ENCODE measurements at regions not wholly inside any gene's neighbourhood (a gene's known extent, or its start where the extent isn't known, plus 50 kb on each side); places are given as distances from the start of the nearest gene placed in this dataset.

DNA sequence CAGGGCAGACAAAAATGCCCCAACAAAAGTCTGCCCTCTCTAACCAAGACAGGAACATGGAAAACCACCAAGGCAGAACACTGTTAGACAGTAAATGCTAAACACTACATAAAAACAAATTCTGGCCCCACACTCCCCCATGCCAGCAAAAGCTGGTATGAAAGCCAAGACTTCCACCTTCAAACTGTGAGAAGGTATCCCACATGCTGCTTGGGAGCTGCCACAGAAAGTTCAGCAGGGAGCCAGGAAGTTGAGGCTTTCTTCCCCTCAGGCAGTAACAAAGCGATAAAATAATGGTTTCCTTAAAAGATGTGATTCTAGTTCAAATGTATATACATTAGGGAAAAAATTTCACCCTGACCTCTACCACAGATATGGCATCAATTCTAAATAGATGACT is 770.4 kb upstream of the NDST4 start:
- Histone ChIP-seq H3K9me2 (replicated peaks; ENCODE audit: insufficient read depth) (no peaks in the 10 kb centered on the region), H2AFZ (no peak overlapping the region), H3K79me2 (no peaks in the 10 kb centered on the region), H3K4me3 (no peak overlapping the region), H3K27me3 (no peaks in the 10 kb centered on the region), H3K4me2 (no peak overlapping the region), H3K36me3 (replicated peaks; ENCODE audit: insufficient read depth, low read depth) (no peaks in the 10 kb centered on the region), H4K20me1 (ENCODE audit: insufficient read depth, poor library complexity, severe bottlenecking) (no peaks in the 10 kb centered on the region), H3K4me1 (ENCODE audit: insufficient read depth) (no peaks in the 10 kb centered on the region), H3K27ac (no peak overlapping the region), H3K9me3 (ENCODE audit: low read depth) (no peaks in the 10 kb centered on the region)
- TF ChIP-seq, protein P1, sequence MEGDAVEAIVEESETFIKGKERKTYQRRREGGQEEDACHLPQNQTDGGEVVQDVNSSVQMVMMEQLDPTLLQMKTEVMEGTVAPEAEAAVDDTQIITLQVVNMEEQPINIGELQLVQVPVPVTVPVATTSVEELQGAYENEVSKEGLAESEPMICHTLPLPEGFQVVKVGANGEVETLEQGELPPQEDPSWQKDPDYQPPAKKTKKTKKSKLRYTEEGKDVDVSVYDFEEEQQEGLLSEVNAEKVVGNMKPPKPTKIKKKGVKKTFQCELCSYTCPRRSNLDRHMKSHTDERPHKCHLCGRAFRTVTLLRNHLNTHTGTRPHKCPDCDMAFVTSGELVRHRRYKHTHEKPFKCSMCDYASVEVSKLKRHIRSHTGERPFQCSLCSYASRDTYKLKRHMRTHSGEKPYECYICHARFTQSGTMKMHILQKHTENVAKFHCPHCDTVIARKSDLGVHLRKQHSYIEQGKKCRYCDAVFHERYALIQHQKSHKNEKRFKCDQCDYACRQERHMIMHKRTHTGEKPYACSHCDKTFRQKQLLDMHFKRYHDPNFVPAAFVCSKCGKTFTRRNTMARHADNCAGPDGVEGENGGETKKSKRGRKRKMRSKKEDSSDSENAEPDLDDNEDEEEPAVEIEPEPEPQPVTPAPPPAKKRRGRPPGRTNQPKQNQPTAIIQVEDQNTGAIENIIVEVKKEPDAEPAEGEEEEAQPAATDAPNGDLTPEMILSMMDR (IDR thresholded peaks at IDR 0.05; ENCODE audit: poor library complexity) = no peak
- TF ChIP-seq EZH2 (IDR thresholded peaks at IDR 0.05; ENCODE audit: borderline replicate concordance) = no peak
- TF ChIP-seq EZH2phosphoT487 (IDR thresholded peaks at IDR 0.05; ENCODE audit: low read depth, severe bottlenecking, unreplicated experiment) = no peak
- no peak for DNase-seq (ENCODE audit: low spot score)
- WGBS (ENCODE audit: low lambda C conversion rate, missing lambda C conversion rate) = 85% methylated on average over 1 of the region's 1 CpG

DNA sequence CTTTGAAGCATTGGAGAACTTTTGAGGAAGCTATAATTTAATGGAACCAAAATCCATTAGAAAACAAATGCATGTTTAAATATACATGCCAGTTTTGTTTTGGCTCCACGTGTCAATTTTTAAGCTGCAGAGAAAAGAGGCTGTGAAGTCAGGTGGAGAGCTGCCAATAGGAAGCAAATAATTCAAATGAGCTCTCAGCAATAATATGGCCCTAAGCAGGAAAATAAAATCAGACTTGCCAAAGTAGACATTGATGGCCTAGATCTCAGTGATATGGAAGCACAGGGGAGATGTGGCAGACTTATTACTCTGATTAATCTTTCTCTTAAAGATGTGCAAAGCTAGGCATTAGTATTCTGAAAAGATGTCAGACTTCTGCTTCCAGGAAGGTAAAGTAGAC is 769.8 kb upstream of the NDST4 start:
- no peaks in the 10 kb centered on the region for H3K36me3 ChIP-seq (replicated peaks; ENCODE audit: insufficient read depth, low read depth)
- no peak for DNase-seq (ENCODE audit: low spot score)
- H3K27me3 ChIP-seq = no peaks in the 10 kb centered on the region
- no peaks in the 10 kb centered on the region for H3K79me2 ChIP-seq
- no peaks in the 10 kb centered on the region for H4K20me1 ChIP-seq (ENCODE audit: insufficient read depth, poor library complexity, severe bottlenecking)
- H3K4me1 ChIP-seq (ENCODE audit: insufficient read depth) = no peaks in the 10 kb centered on the region
- no peak overlapping the region for H3K27ac ChIP-seq
- no peaks in the 10 kb centered on the region for H3K9me2 ChIP-seq (replicated peaks; ENCODE audit: insufficient read depth)
- no peak for TF ChIP-seq EZH2 (IDR thresholded peaks at IDR 0.05; ENCODE audit: borderline replicate concordance)
- TF ChIP-seq, protein P1 (IDR thresholded peaks at IDR 0.05; ENCODE audit: poor library complexity) = no peak
- no peak overlapping the region for H3K4me3 ChIP-seq
- WGBS (ENCODE audit: low lambda C conversion rate, missing lambda C conversion rate) = 76% methylated on average over 1 of the region's 1 CpG
- H3K4me2 ChIP-seq = no peak overlapping the region
- H3K9me3 ChIP-seq (ENCODE audit: low read depth) = no peaks in the 10 kb centered on the region
- no peak overlapping the region for H2AFZ ChIP-seq

DNA sequence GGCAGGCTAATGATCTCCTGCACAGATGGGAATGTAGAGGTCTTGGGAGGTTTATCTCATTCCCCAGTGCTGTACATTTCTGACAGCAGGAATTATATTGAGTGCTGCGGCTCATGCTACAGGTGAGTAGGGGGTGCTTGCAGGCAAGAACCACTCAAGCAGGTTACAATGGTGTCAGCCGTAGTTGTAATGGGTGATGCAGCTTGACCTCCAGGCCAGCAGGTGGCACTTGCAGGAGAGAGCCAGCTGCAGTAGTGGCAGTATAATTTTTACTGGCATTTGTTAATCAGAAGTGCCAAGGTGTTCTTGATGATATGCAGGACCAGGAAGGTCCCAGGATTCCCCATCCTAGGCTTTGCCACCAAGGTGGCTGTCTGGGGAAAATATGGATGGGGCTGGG is 759.6 kb upstream of the NDST4 start:
- Histone ChIP-seq H3K27me3 (no peaks in the 10 kb centered on the region), H3K4me1 (ENCODE audit: insufficient read depth) (no peaks in the 10 kb centered on the region), H3K4me2 (no peak overlapping the region), H3K9me3 (ENCODE audit: low read depth) (no peaks in the 10 kb centered on the region), H3K36me3 (replicated peaks; ENCODE audit: insufficient read depth, low read depth) (no peaks in the 10 kb centered on the region), H2AFZ (no peak overlapping the region), H4K20me1 (ENCODE audit: insufficient read depth, poor library complexity, severe bottlenecking) (no peaks in the 10 kb centered on the region), H3K27ac (no peak overlapping the region), H3K9me2 (replicated peaks; ENCODE audit: insufficient read depth) (no peaks in the 10 kb centered on the region), H3K79me2 (no peaks in the 10 kb centered on the region), H3K4me3 (no peak overlapping the region)
- TF ChIP-seq EZH2phosphoT487 (IDR thresholded peaks at IDR 0.05; ENCODE audit: low read depth, severe bottlenecking, unreplicated experiment) (no peak), EZH2 (IDR thresholded peaks at IDR 0.05; ENCODE audit: borderline replicate concordance) (no peak)
- TF ChIP-seq, protein P1 (IDR thresholded peaks at IDR 0.05; ENCODE audit: poor library complexity) = no peak
- DNase-seq (ENCODE audit: low spot score) = no peak
- 95% methylated on average over 2 of the region's 2 CpGs for WGBS (ENCODE audit: low lambda C conversion rate, missing lambda C conversion rate)

DNA sequence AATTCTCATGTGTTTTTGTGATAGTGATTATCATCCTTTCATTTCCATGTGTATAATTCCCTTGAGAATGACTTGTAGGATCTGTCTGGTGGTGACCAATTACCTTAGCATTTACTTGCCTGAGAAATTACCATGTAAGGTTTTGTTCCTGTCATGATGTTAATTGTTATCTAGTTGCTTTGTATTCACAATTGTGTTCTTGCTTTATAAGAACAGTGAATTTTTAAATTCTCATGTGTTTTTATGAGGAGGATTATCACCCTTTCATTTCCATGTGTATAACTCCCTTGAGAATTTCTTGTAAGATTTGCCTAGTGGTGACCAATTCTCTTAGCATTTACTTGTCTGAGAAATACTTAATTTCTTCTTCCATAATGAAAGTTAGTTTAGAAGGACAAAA is 758.2 kb upstream of the NDST4 start:
- no peak overlapping the region for H3K4me2 ChIP-seq
- no peak overlapping the region for H2AFZ ChIP-seq
- H3K4me1 ChIP-seq (ENCODE audit: insufficient read depth) = no peaks in the 10 kb centered on the region
- H3K36me3 ChIP-seq (replicated peaks; ENCODE audit: insufficient read depth, low read depth) = no peaks in the 10 kb centered on the region
- TF ChIP-seq EZH2 (IDR thresholded peaks at IDR 0.05; ENCODE audit: borderline replicate concordance) = no peak
- no peak for TF ChIP-seq EZH2phosphoT487 (IDR thresholded peaks at IDR 0.05; ENCODE audit: low read depth, severe bottlenecking, unreplicated experiment)
- TF ChIP-seq, protein P1 (IDR thresholded peaks at IDR 0.05; ENCODE audit: poor library complexity) = no peak
- H3K9me3 ChIP-seq (ENCODE audit: low read depth) = no peaks in the 10 kb centered on the region
- no peaks in the 10 kb centered on the region for H3K79me2 ChIP-seq
- H3K27me3 ChIP-seq = no peaks in the 10 kb centered on the region
- H3K9me2 ChIP-seq (replicated peaks; ENCODE audit: insufficient read depth) = no peaks in the 10 kb centered on the region
- H3K27ac ChIP-seq = no peak overlapping the region
- no peaks in the 10 kb centered on the region for H4K20me1 ChIP-seq (ENCODE audit: insufficient read depth, poor library complexity, severe bottlenecking)
- DNase-seq (ENCODE audit: low spot score) = no peak
- no peak overlapping the region for H3K4me3 ChIP-seq

Measured in hepatocyte (in vitro differentiated cells).